ENCODE measurements at regions not wholly inside any gene's neighbourhood (a gene's known extent, or its start where the extent isn't known, plus 50 kb on each side); places are given as distances from the start of the nearest gene placed in this dataset.

DNA sequence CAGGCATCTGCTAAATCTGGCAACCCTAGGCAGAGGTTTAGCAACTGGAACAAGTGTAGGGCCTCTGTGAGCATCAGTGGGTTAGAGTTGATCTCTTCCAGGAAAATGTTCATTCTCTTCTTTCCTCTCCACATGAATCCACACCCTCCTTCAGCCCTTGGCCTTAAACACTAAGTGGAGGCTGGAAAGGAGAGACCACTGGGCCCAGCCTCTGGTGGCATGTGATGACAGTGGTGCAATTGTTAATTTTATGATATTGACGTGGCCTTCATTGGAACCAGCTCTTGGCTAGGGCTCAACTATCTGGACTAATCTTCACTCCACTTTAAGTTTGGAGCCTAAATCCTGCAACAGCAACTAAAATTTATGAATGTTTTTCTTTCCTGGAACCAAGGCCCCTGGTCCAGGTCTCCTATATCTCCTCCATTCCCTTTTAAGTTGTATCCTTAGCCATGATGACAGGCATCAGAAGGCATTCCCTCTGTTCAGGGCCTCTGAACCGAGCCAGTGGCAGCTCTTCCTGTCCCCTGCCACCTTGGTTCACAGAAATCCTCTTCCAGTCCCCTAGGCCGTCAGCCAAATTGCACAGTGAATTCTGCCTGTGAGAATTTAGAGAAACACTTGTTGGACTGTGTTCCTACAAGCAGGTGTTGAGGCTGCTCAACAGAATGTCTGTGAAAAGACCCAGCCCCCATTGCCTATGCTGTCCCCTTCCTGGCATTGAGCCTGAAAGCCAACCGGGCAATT is 132.2 kb downstream of the PSMG1 start:
- intact Hi-C loops (cut with micrococcal nuclease), result no loop called here
- DNase-seq (no peak), ATAC-seq (ENCODE audit: low read depth) (peak; percentile 36; the same call in 1 of the 2 replicates)
- Histone ChIP-seq H2BK20ac (ENCODE audit: low read depth, low read length) (peak overlapping the region; percentile 88), H2BK15ac (ENCODE audit: low read depth, low read length) (peak overlapping the region; percentile 93), H3K14ac (replicated peaks; ENCODE audit: low read depth, low read length) (peak overlapping the region; percentile 78), H4K5ac (ENCODE audit: low read depth, low read length) (peak overlapping the region; percentile 14; the same call in 1 of the 2 replicates), H3K4me3 (ENCODE audit: insufficient read depth, low read depth, low read length) (no peak overlapping the region), H3K9ac (ENCODE audit: low read depth, low read length) (no peak overlapping the region), H4K20me1 (ENCODE audit: insufficient read depth, low read length) (no peaks in the 10 kb centered on the region), H4K8ac (ENCODE audit: low read depth in 2 of 2, low read length in 2 of 2) (peak overlapping the region in 1 of 2 experiments; percentile 59; a peak in 1 of 4 replicates), H3K4me1 (ENCODE audit: control insufficient read depth, insufficient read depth, low read length) (peaks cover 4% of the 10 kb centered on the region; the same call in 1 of the 2 replicates), H3K4ac (ENCODE audit: low read depth, low read length) (peak overlapping the region; percentile 75), H3K18ac (ENCODE audit: low read depth, low read length) (peak overlapping the region; percentile 20; the same call in 1 of the 2 replicates), H2BK120ac (ENCODE audit: low read depth, low read length) (peak overlapping the region; percentile 80), H4K91ac (ENCODE audit: insufficient read depth, low read depth, low read length) (peak overlapping the region; percentile 63), H3K79me1 (ENCODE audit: low read depth in 1 of 2, low read length in 2 of 2) (no peaks in the 10 kb centered on the region), H3K9me3 (ENCODE audit: control insufficient read depth, insufficient read depth, low read length) (no peaks in the 10 kb centered on the region), H2AK5ac (ENCODE audit: low read depth, low read length) (peak overlapping the region; percentile 71; the same call in 1 of the 2 replicates), H3K36me3 (ENCODE audit: control insufficient read depth, insufficient read depth, low read length) (no peaks in the 10 kb centered on the region), H3K9me1 (ENCODE audit: insufficient read depth, low read length) (peaks cover 12% of the 10 kb centered on the region; the same call in 1 of the 2 replicates), H3K4me2 (ENCODE audit: low read depth, low read length) (no peak overlapping the region; the same call in 1 of the 2 replicates), H3K27ac (ENCODE audit: insufficient read depth, low read length) (no peak overlapping the region; the same call in 1 of the 2 replicates), H3K27me3 (ENCODE audit: control insufficient read depth, insufficient read depth, low read length) (0 out of 2 replicates have a peak, but pooled peaks cover 2% of the 10 kb centered on the region), H2AFZ (replicated peaks; ENCODE audit: low read length, poor library complexity) (peak overlapping the region; percentile 62), H2BK5ac (ENCODE audit: low read depth, low read length, poor library complexity, severe bottlenecking) (peak overlapping the region; percentile 73), H2AK9ac (replicated peaks; ENCODE audit: low read depth, low read length, poor library complexity) (peak overlapping the region; percentile 19), H3K56ac (ENCODE audit: extremely low read depth, insufficient read depth, low read length) (no peak overlapping the region), H3K23ac (ENCODE audit: low read depth, low read length) (peak overlapping the region; percentile 64; the same call in 1 of the 2 replicates)
- TF ChIP-seq SMC3 (IDR thresholded peaks at IDR 0.05; ENCODE audit: low read depth, low read length) (no peak), RAD21 (IDR thresholded peaks at IDR 0.05; ENCODE audit: low read length) (no peak), BHLHE40 (IDR thresholded peaks at IDR 0.05; ENCODE audit: low read depth, low read length) (no peak), NFE2L2 (IDR thresholded peaks at IDR 0.05; ENCODE audit: low read depth, low read length) (no peak), FOS (IDR thresholded peaks at IDR 0.05; ENCODE audit: low read depth, low read length) (no peak), RFX5 (IDR thresholded peaks at IDR 0.05; ENCODE audit: low read depth, low read length) (no peak), POLR2A (IDR thresholded peaks at IDR 0.05; ENCODE audit: low read depth, low read length) (no peak), MAFK (IDR thresholded peaks at IDR 0.05; ENCODE audit: low read depth, low read length) (no peak), CEBPB (IDR thresholded peaks at IDR 0.05; ENCODE audit: low read depth, low read length) (no peak), MXI1 (IDR thresholded peaks at IDR 0.05; ENCODE audit: borderline replicate concordance, low read depth, low read length) (no peak), MAZ (IDR thresholded peaks at IDR 0.05; ENCODE audit: borderline replicate concordance, low read depth, low read length) (no peak), RCOR1 (IDR thresholded peaks at IDR 0.05; ENCODE audit: insufficient replicate concordance, low read length) (no peak)
- TF ChIP-seq, protein P1, sequence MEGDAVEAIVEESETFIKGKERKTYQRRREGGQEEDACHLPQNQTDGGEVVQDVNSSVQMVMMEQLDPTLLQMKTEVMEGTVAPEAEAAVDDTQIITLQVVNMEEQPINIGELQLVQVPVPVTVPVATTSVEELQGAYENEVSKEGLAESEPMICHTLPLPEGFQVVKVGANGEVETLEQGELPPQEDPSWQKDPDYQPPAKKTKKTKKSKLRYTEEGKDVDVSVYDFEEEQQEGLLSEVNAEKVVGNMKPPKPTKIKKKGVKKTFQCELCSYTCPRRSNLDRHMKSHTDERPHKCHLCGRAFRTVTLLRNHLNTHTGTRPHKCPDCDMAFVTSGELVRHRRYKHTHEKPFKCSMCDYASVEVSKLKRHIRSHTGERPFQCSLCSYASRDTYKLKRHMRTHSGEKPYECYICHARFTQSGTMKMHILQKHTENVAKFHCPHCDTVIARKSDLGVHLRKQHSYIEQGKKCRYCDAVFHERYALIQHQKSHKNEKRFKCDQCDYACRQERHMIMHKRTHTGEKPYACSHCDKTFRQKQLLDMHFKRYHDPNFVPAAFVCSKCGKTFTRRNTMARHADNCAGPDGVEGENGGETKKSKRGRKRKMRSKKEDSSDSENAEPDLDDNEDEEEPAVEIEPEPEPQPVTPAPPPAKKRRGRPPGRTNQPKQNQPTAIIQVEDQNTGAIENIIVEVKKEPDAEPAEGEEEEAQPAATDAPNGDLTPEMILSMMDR (conservative IDR thresholded peaks at IDR 0.05; ENCODE audit: low read depth, low read length), result no peak
- TF ChIP-seq, protein P2, sequence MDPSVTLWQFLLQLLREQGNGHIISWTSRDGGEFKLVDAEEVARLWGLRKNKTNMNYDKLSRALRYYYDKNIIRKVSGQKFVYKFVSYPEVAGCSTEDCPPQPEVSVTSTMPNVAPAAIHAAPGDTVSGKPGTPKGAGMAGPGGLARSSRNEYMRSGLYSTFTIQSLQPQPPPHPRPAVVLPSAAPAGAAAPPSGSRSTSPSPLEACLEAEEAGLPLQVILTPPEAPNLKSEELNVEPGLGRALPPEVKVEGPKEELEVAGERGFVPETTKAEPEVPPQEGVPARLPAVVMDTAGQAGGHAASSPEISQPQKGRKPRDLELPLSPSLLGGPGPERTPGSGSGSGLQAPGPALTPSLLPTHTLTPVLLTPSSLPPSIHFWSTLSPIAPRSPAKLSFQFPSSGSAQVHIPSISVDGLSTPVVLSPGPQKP (IDR thresholded peaks at IDR 0.05; ENCODE audit: borderline replicate concordance, low read depth, low read length), result no peak
- TF ChIP-seq, protein P3, sequence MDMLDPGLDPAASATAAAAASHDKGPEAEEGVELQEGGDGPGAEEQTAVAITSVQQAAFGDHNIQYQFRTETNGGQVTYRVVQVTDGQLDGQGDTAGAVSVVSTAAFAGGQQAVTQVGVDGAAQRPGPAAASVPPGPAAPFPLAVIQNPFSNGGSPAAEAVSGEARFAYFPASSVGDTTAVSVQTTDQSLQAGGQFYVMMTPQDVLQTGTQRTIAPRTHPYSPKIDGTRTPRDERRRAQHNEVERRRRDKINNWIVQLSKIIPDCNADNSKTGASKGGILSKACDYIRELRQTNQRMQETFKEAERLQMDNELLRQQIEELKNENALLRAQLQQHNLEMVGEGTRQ (IDR thresholded peaks at IDR 0.05; ENCODE audit: low read depth, low read length), result no peak
- POLR2A ChIA-PET (ENCODE audit: unreplicated experiment), result no interaction called here
- no TSS peak for BruUV-seq (replicated peaks)
- in situ Hi-C loops (cut with MboI; ENCODE audit: low sequenced_read_pairs), result no loop called here
- CTCF ChIA-PET, result no interaction called here
- WGBS, 2 experiments (ENCODE audit: extremely low coverage in 2 of 2, insufficient read length in 1 of 2), result 33% methylated on average over 1 of the region's 4 CpGs; no CpG with 5 or more reads in 1 of the 2 experiments
- dilution Hi-C loops (cut with HindIII; ENCODE audit: low sequenced_read_pairs, unreplicated experiment), result no loop called here
